Right lobe of liver (tissue), 6 donors: ENCODE measurements at regions not wholly inside any gene's neighbourhood (a gene's known extent, or its start where the extent isn't known, plus 50 kb on each side); places are given as distances from the start of the nearest gene placed in this dataset.

Source experiments
- ATAC-seq, 4 donors: fragments of 200-7000 bp; cut with Tn5 transposase; one replicate each; pipeline ENCODE4 v1.9.1; 2020; ENCODE audit warnings: mild to moderate bottlenecking in 4 of 4, moderate library complexity in 4 of 4
- DNase-seq, 3 donors: peaks; one replicate each; pipeline ENCODE4 v3.0.0-alpha.2; 2020
- H3K27ac ChIP-seq, 3 donors: fragments of 200-600 bp; one replicate each; pipeline ENCODE4 v1.8.0; 2022
- H3K27me3 ChIP-seq, 2 donors: fragments of 200-600 bp; one replicate each; pipeline ENCODE4 v1.8.0; 2022
- H3K36me3 ChIP-seq, 4 donors: fragments of 200-600 bp; sonication (generic) in 1 of 4; one replicate each; pipeline versions ENCODE4 v1.5.1 to v1.8.0; 2017 to 2022; ENCODE audit warnings: control low read depth in 1 of 4
- H3K4me1 ChIP-seq, 4 donors: fragments of 200-600 bp; sonication (generic) in 1 of 4; one replicate each; pipeline versions ENCODE4 v1.5.1 to v1.8.0; 2017 to 2022; ENCODE audit warnings: control low read depth in 1 of 4
- H3K4me3 ChIP-seq, 3 donors: fragments of 200-600 bp; one replicate each; pipeline ENCODE4 v1.8.0; 2022
- H3K9me3 ChIP-seq, 4 donors: fragments of 200-600 bp; sonication (generic) in 1 of 4; one replicate each; pipeline versions ENCODE4 v1.5.1 to v1.8.0; 2017 to 2022; ENCODE audit warnings: control low read depth in 1 of 4
- CTCF ChIP-seq, 4 donors: fragments of 200-600 bp in 3 of 4; fragments of 450-650 bp in 1 of 4; IDR thresholded peaks; one replicate each; pipeline versions ENCODE4 v1.5.1 to v1.8.0; 2016 to 2022; ENCODE audit warnings: antibody characterized with exemption in 4 of 4, mild to moderate bottlenecking in 2 of 4
- POLR2A ChIP-seq: fragments of 450-650 bp; IDR thresholded peaks from one replicate; pipeline ENCODE4 v1.6.1; 2017; ENCODE audit warnings: antibody characterized with exemption, mild to moderate bottlenecking
- WGBS: methylation state at CpG from one replicate; pipeline ENCODE4 v1.1.6; 2018; ENCODE audit warnings: low coverage, low lambda C conversion rate; ENCODE audit not compliant: insufficient coverage; ENCODE audit errors: missing lambda C conversion rate; 5-methylcytosine and 5-hydroxymethylcytosine counted together
- intact Hi-C, 2 donors: fragments of 100-400 bp; cut with DNase I; formaldehyde crosslinking; loops; one replicate each; pipeline versions ENCODE4 v1.11.2 to v1.14.1; 2022
- donor health status: DM: no; HTN: yes; CAD: no.
- donor health status: DM: no; HTN: no; CAD: no.
- donor health status: DM: no; HTN: no; CAD: no.
- donor health status: DM: no; HTN: yes; CAD: no.
- donor health status: DM: no; HTN: yes; CAD: no.

- Histone ChIP-seq H3K4me3 (no peak overlapping the region), H3K27me3 (no peaks in the 10 kb centered on the region), H3K36me3 (no peaks in the 10 kb centered on the region), H3K9me3 (no peaks in the 10 kb centered on the region), H3K27ac (no peak overlapping the region), H3K4me1 (no peaks in the 10 kb centered on the region)
- intact Hi-C loops: no loop called here
- WGBS: 53% methylated on average over 3 of the region's 4 CpGs
- no peak for ATAC-seq
- no peak for TF ChIP-seq POLR2A
- TF ChIP-seq CTCF (IDR thresholded peaks at IDR 0.05): no peak
- no peak for DNase-seq
Measured at GRCh38 chr20:57763235-57763595, 53.4 kb upstream of the PMEPA1 start.

- H3K27ac ChIP-seq: no peak overlapping the region
- H3K9me3 ChIP-seq: no peaks in the 10 kb centered on the region
- no peaks in the 10 kb centered on the region for H3K36me3 ChIP-seq
- DNase-seq (no peak), ATAC-seq (no peak)
- WGBS: 30% methylated on average over 5 of the region's 8 CpGs
- TF ChIP-seq CTCF (IDR thresholded peaks at IDR 0.05) (no peak), POLR2A (no peak)
- no peaks in the 10 kb centered on the region for H3K27me3 ChIP-seq
- no peaks in the 10 kb centered on the region for H3K4me1 ChIP-seq
- H3K4me3 ChIP-seq: no peak overlapping the region
- intact Hi-C loops: no loop called here
Measured at GRCh38 chr20:57762531-57763234, 52.9 kb upstream of the PMEPA1 start.

- DNase-seq (no peak), ATAC-seq (no peak)
Measured at GRCh38 chr20:57761413-57761734, 51.6 kb upstream of the PMEPA1 start.

GRCh38 chr20:57760698-57761412 lies 51.0 kb upstream of the PMEPA1 start:
- Histone ChIP-seq H3K36me3 (no peaks in the 10 kb centered on the region), H3K4me3 (no peak overlapping the region), H3K4me1 (no peaks in the 10 kb centered on the region), H3K27ac (no peak overlapping the region), H3K9me3 (no peaks in the 10 kb centered on the region), H3K27me3 (no peaks in the 10 kb centered on the region)
- ATAC-seq (no peak), DNase-seq (no peak)
- TF ChIP-seq CTCF (IDR thresholded peaks at IDR 0.05) (no peak), POLR2A (no peak)
- intact Hi-C loops: no loop called here
- 82% methylated on average over 3 of the region's 4 CpGs for WGBS

More at GRCh38 chr20:57761413-57761734, 51.6 kb upstream of the PMEPA1 start:
- H3K27me3 ChIP-seq: no peaks in the 10 kb centered on the region
- H3K36me3 ChIP-seq: no peaks in the 10 kb centered on the region
- H3K27ac ChIP-seq: no peak overlapping the region
- WGBS: 63% methylated on average over 3 of the region's 3 CpGs
- TF ChIP-seq CTCF (IDR thresholded peaks at IDR 0.05): no peak
- TF ChIP-seq POLR2A: no peak
- intact Hi-C loops: no loop called here
- no peaks in the 10 kb centered on the region for H3K9me3 ChIP-seq
- no peak overlapping the region for H3K4me3 ChIP-seq
- no peaks in the 10 kb centered on the region for H3K4me1 ChIP-seq
